Fibroblast of the aortic adventitia (primary cell): ENCODE measurements at regions not wholly inside any gene's neighbourhood (a gene's known extent, or its start where the extent isn't known, plus 50 kb on each side); places are given as distances from the start of the nearest gene placed in this dataset.

Experiments
- DNase-seq: peaks from one replicate; pipeline ENCODE4 v3.0.0-alpha.2; 2010; ENCODE audit warnings: low read depth
- H3K4me3 ChIP-seq: 2 replicates; pipeline ENCODE4 v1.5.1; 2011; ENCODE audit warnings: low read depth, mild to moderate bottlenecking, control low read depth, low read length, moderate library complexity
- CTCF ChIP-seq: IDR thresholded peaks from 2 replicates; pipeline ENCODE4 v1.5.1; 2011; ENCODE audit warnings: mild to moderate bottlenecking, low read length, control low read depth, inconsistent platforms; ENCODE audit not compliant: insufficient read depth

GRCh38 chr16:50960517-50961202, 190.4 kb downstream of the SALL1 start:
- no peak for TF ChIP-seq CTCF
- DNase-seq, result no peak
- no peak overlapping the region for H3K4me3 ChIP-seq

GRCh38 chr16:50957056-50957455, 194.0 kb downstream of the SALL1 start:
- no peak for TF ChIP-seq CTCF
- no peak overlapping the region for H3K4me3 ChIP-seq
- no peak for DNase-seq

- no peak overlapping the region for H3K4me3 ChIP-seq
- no peak for DNase-seq
- no peak for TF ChIP-seq CTCF
Measured at GRCh38 chr16:50956637-50957036, 194.4 kb downstream of the SALL1 start.

GRCh38 chr16:50955311-50955710, 195.8 kb downstream of the SALL1 start:
- TF ChIP-seq CTCF, result no peak
- no peak for DNase-seq
- no peak overlapping the region for H3K4me3 ChIP-seq

- no peak for TF ChIP-seq CTCF
- no peak for DNase-seq
- H3K4me3 ChIP-seq, result no peak overlapping the region
Measured at GRCh38 chr16:50954469-50954868, 196.6 kb downstream of the SALL1 start.

- no peak for TF ChIP-seq CTCF
- H3K4me3 ChIP-seq, result no peak overlapping the region
- DNase-seq, result no peak
Measured at GRCh38 chr16:50953290-50953689, 197.8 kb downstream of the SALL1 start.

GRCh38 chr16:50950955-50951354, 200.1 kb downstream of the SALL1 start:
- DNase-seq, result no peak
- H3K4me3 ChIP-seq, result no peak overlapping the region
- TF ChIP-seq CTCF, result no peak
